Liver (tissue), 8 donors: ENCODE measurements at regions not wholly inside any gene's neighbourhood (a gene's known extent, or its start where the extent isn't known, plus 50 kb on each side); places are given as distances from the start of the nearest gene placed in this dataset.

ENCODE experiments used
- DNase-seq: peaks from one replicate; pipeline ENCODE4 v3.0.0-alpha.2; 2017; ENCODE audit warnings: low spot score
- H3K27ac ChIP-seq, 2 donors: one replicate each; pipeline ENCODE4 v1.7.0; 2013; ENCODE audit warnings: inconsistent platforms in 2 of 2, low read length in 2 of 2, control low read depth in 1 of 2, low read depth in 1 of 2, mild to moderate bottlenecking in 1 of 2
- H3K27me3 ChIP-seq, 4 donors: one replicate each; pipeline versions ENCODE4 v1.6.1 to v1.7.0; 2013; ENCODE audit warnings: low read length in 3 of 4, inconsistent platforms in 1 of 4, mild to moderate bottlenecking in 1 of 4, moderate library complexity in 1 of 4; ENCODE audit not compliant: control insufficient read depth in 4 of 4, insufficient read depth in 4 of 4
- H3K36me3 ChIP-seq, 4 donors: one replicate each; pipeline versions ENCODE4 v1.6.1 to v1.7.0; 2013; ENCODE audit warnings: low read length in 3 of 4, mild to moderate bottlenecking in 3 of 4, low read depth in 1 of 4, moderate library complexity in 1 of 4; ENCODE audit not compliant: control insufficient read depth in 4 of 4, insufficient read depth in 3 of 4
- H3K4me1 ChIP-seq, 4 donors: one replicate each; pipeline versions ENCODE4 v1.6.1 to v1.7.0; 2013; ENCODE audit warnings: low read length in 3 of 4, mild to moderate bottlenecking in 3 of 4, moderate library complexity in 1 of 4; ENCODE audit not compliant: control insufficient read depth in 4 of 4, insufficient read depth in 4 of 4
- H3K4me3 ChIP-seq, 3 donors: one replicate each; pipeline versions ENCODE4 v1.6.1 to v1.7.0; 2013; ENCODE audit warnings: low read length in 3 of 3, control low read depth in 1 of 3, low read depth in 1 of 3, mild to moderate bottlenecking in 1 of 3
- H3K9ac ChIP-seq, 2 donors: one replicate each; pipeline ENCODE4 v1.7.0; 2013; ENCODE audit warnings: low read length in 2 of 2, mild to moderate bottlenecking in 2 of 2, moderate library complexity in 2 of 2, control low read depth in 1 of 2, low read depth in 1 of 2
- H3K9me3 ChIP-seq, 4 donors: one replicate each; pipeline versions ENCODE4 v1.6.1 to v1.7.0; 2013; ENCODE audit warnings: low read length in 3 of 4; ENCODE audit not compliant: control insufficient read depth in 4 of 4
- ATF3 ChIP-seq: IDR thresholded peaks from 2 replicates; pipeline ENCODE4 v1.6.1; 2016; ENCODE audit warnings: antibody characterized with exemption
- EGR1 ChIP-seq, 2 donors: IDR thresholded peaks; 2 replicates each; pipeline ENCODE4 v1.6.1; 2016 to 2018; ENCODE audit warnings: antibody characterized with exemption in 2 of 2, low read depth in 2 of 2
- FOXA1 ChIP-seq: IDR thresholded peaks from 2 replicates; pipeline ENCODE4 v1.6.1; 2016; ENCODE audit warnings: antibody characterized with exemption
- FOXA2 ChIP-seq: IDR thresholded peaks from 2 replicates; pipeline ENCODE4 v1.6.1; 2016; ENCODE audit warnings: antibody characterized with exemption
- GABPA ChIP-seq, 2 donors: IDR thresholded peaks in 1 of 2; conservative IDR thresholded peaks in 1 of 2; 2 replicates each; pipeline ENCODE4 v1.6.1; 2016; ENCODE audit warnings: antibody characterized with exemption in 2 of 2, mild to moderate bottlenecking in 1 of 2, moderate library complexity in 1 of 2
- HNF4A ChIP-seq, 2 donors: conservative IDR thresholded peaks; 2 replicates each; pipeline ENCODE4 v1.6.1; 2016; ENCODE audit warnings: antibody characterized with exemption in 2 of 2, mild to moderate bottlenecking in 2 of 2
- HNF4G ChIP-seq: IDR thresholded peaks from 2 replicates; pipeline ENCODE4 v1.6.1; 2016; ENCODE audit warnings: antibody characterized with exemption
- JUND ChIP-seq, 2 donors: IDR thresholded peaks; 2 replicates each; pipeline ENCODE4 v1.6.1; 2016; ENCODE audit warnings: antibody characterized with exemption in 2 of 2
- MAX ChIP-seq: IDR thresholded peaks from 2 replicates; pipeline ENCODE4 v1.6.1; 2016; ENCODE audit warnings: antibody characterized with exemption
- NR2F2 ChIP-seq: IDR thresholded peaks from 2 replicates; pipeline ENCODE4 v1.6.1; 2016; ENCODE audit warnings: antibody characterized with exemption
- RAD21 ChIP-seq, 2 donors: IDR thresholded peaks; 2 replicates each; pipeline ENCODE4 v1.6.1; 2016; ENCODE audit warnings: antibody characterized with exemption in 2 of 2, mild to moderate bottlenecking in 2 of 2
- SP1 ChIP-seq: IDR thresholded peaks from 2 replicates; pipeline ENCODE4 v1.6.1; 2018; ENCODE audit warnings: antibody characterized with exemption, mild to moderate bottlenecking
- TAF1 ChIP-seq: conservative IDR thresholded peaks from 2 replicates; pipeline ENCODE4 v1.6.1; 2016; ENCODE audit warnings: antibody characterized with exemption, mild to moderate bottlenecking
- YY1 ChIP-seq: IDR thresholded peaks from 2 replicates; pipeline ENCODE4 v1.6.1; 2016; ENCODE audit warnings: antibody characterized with exemption, mild to moderate bottlenecking
- ZBTB33 ChIP-seq: IDR thresholded peaks from 2 replicates; pipeline ENCODE4 v1.6.1; 2016; ENCODE audit warnings: antibody characterized with exemption
- WGBS: extraction: QIAGEN DNeasy Blood & Tissue Kit; methylation state at CpG from one replicate; pipeline ENCODE4 v1.1.7; 2013; 5-methylcytosine and 5-hydroxymethylcytosine counted together
- TF ChIP-seq, protein P1 (sequence below): fragments of 150-350 bp; IDR thresholded peaks from 2 replicates; pipeline ENCODE4 v1.5.1; 2017; ENCODE audit warnings: improper control_type of control experiment, low read depth, low read length; ENCODE audit not compliant: missing input control
- TF ChIP-seq, protein P2 (sequence below): IDR thresholded peaks from 2 replicates; pipeline ENCODE4 v1.6.1; 2016; ENCODE audit warnings: antibody characterized with exemption, mild to moderate bottlenecking
- donor health status: healthy.
- donor health status: healthy.
- donor health status: healthy.
- donor health status: healthy.
- donor health status: healthy.

- H3K4me1 ChIP-seq: peaks cover 0 to 4% (median 2%) of the 10 kb centered on the region in 4 donors
- no peak for DNase-seq
- peaks cover 0 to 3% (median under 1%) of the 10 kb centered on the region in 4 donors for H3K27me3 ChIP-seq
- TF ChIP-seq YY1 (no peak), RAD21 (IDR thresholded peaks at IDR 0.05) (no peak), MAX (no peak), JUND (IDR thresholded peaks at IDR 0.05) (no peak), TAF1 (no peak), ZBTB33 (no peak), FOXA2 (no peak), EGR1 (IDR thresholded peaks at IDR 0.05; ENCODE audit: low read depth in 2 of 2) (no peak), HNF4G (no peak), FOXA1 (no peak)
- TF ChIP-seq, protein P1, sequence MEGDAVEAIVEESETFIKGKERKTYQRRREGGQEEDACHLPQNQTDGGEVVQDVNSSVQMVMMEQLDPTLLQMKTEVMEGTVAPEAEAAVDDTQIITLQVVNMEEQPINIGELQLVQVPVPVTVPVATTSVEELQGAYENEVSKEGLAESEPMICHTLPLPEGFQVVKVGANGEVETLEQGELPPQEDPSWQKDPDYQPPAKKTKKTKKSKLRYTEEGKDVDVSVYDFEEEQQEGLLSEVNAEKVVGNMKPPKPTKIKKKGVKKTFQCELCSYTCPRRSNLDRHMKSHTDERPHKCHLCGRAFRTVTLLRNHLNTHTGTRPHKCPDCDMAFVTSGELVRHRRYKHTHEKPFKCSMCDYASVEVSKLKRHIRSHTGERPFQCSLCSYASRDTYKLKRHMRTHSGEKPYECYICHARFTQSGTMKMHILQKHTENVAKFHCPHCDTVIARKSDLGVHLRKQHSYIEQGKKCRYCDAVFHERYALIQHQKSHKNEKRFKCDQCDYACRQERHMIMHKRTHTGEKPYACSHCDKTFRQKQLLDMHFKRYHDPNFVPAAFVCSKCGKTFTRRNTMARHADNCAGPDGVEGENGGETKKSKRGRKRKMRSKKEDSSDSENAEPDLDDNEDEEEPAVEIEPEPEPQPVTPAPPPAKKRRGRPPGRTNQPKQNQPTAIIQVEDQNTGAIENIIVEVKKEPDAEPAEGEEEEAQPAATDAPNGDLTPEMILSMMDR: no peak
- H3K4me3 ChIP-seq: no peak overlapping the region
- 78% methylated on average over 29 of the region's 29 CpGs for WGBS
- H3K9ac ChIP-seq: no peak overlapping the region
- no peak overlapping the region for H3K27ac ChIP-seq
- no peaks in the 10 kb centered on the region for H3K9me3 ChIP-seq
- no peaks in the 10 kb centered on the region for H3K36me3 ChIP-seq
These were observed 113.1 kb upstream of the GPC1 start for GRCh38 chr2:240322231-240322955.

DNA sequence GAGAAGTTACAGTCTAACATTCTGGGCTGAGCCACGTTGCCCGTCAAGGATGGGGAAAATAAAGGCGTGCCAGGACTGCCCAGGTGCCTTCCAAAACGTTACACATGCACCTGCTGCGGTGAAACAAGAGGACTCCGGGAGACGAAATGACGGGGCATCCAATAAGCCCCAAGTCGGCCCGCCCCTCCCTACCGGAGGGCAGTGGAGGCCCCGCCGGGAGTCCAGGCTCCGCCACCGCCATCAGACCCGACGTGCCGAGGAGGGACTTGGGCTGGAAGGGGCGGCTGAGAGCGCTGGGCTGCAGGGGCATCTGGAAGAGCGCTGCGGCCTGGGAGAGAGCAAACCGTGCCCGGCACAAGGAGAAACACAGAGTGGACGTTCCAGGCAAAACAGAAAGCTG lies 112.5 kb upstream of the GPC1 start:
- Histone ChIP-seq H3K27ac (no peak overlapping the region), H3K9me3 (no peaks in the 10 kb centered on the region), H3K4me1 (peaks cover 0 to 4% (median 2%) of the 10 kb centered on the region in 4 donors), H3K9ac (no peak overlapping the region), H3K4me3 (no peak overlapping the region), H3K36me3 (no peaks in the 10 kb centered on the region), H3K27me3 (peaks cover 0 to 3% (median under 1%) of the 10 kb centered on the region in 4 donors)
- WGBS: 83% methylated on average over 25 of the region's 25 CpGs
- no peak for DNase-seq
- TF ChIP-seq HNF4G: no peak
- TF ChIP-seq, protein P2, sequence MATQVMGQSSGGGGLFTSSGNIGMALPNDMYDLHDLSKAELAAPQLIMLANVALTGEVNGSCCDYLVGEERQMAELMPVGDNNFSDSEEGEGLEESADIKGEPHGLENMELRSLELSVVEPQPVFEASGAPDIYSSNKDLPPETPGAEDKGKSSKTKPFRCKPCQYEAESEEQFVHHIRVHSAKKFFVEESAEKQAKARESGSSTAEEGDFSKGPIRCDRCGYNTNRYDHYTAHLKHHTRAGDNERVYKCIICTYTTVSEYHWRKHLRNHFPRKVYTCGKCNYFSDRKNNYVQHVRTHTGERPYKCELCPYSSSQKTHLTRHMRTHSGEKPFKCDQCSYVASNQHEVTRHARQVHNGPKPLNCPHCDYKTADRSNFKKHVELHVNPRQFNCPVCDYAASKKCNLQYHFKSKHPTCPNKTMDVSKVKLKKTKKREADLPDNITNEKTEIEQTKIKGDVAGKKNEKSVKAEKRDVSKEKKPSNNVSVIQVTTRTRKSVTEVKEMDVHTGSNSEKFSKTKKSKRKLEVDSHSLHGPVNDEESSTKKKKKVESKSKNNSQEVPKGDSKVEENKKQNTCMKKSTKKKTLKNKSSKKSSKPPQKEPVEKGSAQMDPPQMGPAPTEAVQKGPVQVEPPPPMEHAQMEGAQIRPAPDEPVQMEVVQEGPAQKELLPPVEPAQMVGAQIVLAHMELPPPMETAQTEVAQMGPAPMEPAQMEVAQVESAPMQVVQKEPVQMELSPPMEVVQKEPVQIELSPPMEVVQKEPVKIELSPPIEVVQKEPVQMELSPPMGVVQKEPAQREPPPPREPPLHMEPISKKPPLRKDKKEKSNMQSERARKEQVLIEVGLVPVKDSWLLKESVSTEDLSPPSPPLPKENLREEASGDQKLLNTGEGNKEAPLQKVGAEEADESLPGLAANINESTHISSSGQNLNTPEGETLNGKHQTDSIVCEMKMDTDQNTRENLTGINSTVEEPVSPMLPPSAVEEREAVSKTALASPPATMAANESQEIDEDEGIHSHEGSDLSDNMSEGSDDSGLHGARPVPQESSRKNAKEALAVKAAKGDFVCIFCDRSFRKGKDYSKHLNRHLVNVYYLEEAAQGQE: no peak
- no peak for TF ChIP-seq GABPA (IDR thresholded peaks at IDR 0.05 in 1 of 2, conservative IDR thresholded peaks at IDR 0.05 in 1 of 2)
- no peak for TF ChIP-seq NR2F2
- no peak for TF ChIP-seq HNF4A (conservative IDR thresholded peaks at IDR 0.05)
- no peak for TF ChIP-seq SP1
- TF ChIP-seq ZBTB33: no peak
- TF ChIP-seq RAD21 (IDR thresholded peaks at IDR 0.05): no peak
- no peak for TF ChIP-seq EGR1 (IDR thresholded peaks at IDR 0.05; ENCODE audit: low read depth in 2 of 2)
- TF ChIP-seq FOXA2: no peak
- no peak for TF ChIP-seq FOXA1
- TF ChIP-seq, protein P1: no peak
- TF ChIP-seq ATF3: no peak
- no peak for TF ChIP-seq MAX
- no peak for TF ChIP-seq TAF1
- no peak for TF ChIP-seq YY1
